ENCODE measurements at regions not wholly inside any gene's neighbourhood (a gene's known extent, or its start where the extent isn't known, plus 50 kb on each side); places are given as distances from the start of the nearest gene placed in this dataset.
A peak's percentile ranks its signal among the peaks of the same experiment; 100 is the strongest.

GRCh38 chr13:47144782-47145181, 247.9 kb upstream of the HTR2A start:
- Mint-ChIP-seq H3K4me1 (ENCODE audit: low read depth) (peaks cover 39% of the 10 kb centered on the region), H3K9me3 (ENCODE audit: low read depth) (no peaks in the 10 kb centered on the region), H3K36me3 (ENCODE audit: insufficient read depth) (no peaks in the 10 kb centered on the region), H3K27me3 (peaks cover 22% of the 10 kb centered on the region), H3K4me3 (ENCODE audit: low read depth) (no peak overlapping the region), H3K27ac (peak overlapping the region; percentile 22)
- no peak for DNase-seq (ENCODE audit: low spot score, unreplicated experiment)
- no peak for TF ChIP-seq CTCF (IDR thresholded peaks at IDR 0.05; ENCODE audit: unreplicated experiment)

DNA sequence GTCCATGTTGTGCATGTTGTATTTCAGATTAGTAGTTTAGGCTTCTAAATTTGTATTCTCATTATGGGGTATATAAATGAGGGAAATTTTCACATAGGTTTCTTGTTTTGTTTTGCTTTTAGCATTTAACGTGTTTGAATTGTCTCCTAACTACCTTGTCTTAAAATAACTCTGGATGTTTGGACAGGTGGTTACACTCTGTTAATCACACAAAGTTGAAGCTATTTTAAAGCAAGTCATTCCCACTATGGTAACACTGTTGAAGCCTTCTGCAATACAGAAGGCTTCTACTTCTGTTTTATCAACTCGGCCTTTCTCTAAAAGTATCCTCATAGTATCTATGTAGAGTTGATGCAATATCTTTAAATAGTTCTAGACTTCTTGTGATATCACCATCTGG, 245.3 kb upstream of the HTR2A start:
- H3K36me3 Mint-ChIP-seq (ENCODE audit: insufficient read depth) = no peaks in the 10 kb centered on the region
- no peak overlapping the region for H3K27ac Mint-ChIP-seq
- H3K27me3 Mint-ChIP-seq = peaks cover 18% of the 10 kb centered on the region
- no peak for DNase-seq (ENCODE audit: low spot score, unreplicated experiment)
- H3K4me3 Mint-ChIP-seq (ENCODE audit: low read depth) = no peak overlapping the region
- no peak for TF ChIP-seq CTCF (IDR thresholded peaks at IDR 0.05; ENCODE audit: unreplicated experiment)
- H3K4me1 Mint-ChIP-seq (ENCODE audit: low read depth) = peaks cover 24% of the 10 kb centered on the region
- H3K9me3 Mint-ChIP-seq (ENCODE audit: low read depth) = no peaks in the 10 kb centered on the region

- H3K36me3 Mint-ChIP-seq (ENCODE audit: insufficient read depth) = no peaks in the 10 kb centered on the region
Observed at GRCh38 chr13:47139519-47139918, 242.7 kb upstream of the HTR2A start.

DNA sequence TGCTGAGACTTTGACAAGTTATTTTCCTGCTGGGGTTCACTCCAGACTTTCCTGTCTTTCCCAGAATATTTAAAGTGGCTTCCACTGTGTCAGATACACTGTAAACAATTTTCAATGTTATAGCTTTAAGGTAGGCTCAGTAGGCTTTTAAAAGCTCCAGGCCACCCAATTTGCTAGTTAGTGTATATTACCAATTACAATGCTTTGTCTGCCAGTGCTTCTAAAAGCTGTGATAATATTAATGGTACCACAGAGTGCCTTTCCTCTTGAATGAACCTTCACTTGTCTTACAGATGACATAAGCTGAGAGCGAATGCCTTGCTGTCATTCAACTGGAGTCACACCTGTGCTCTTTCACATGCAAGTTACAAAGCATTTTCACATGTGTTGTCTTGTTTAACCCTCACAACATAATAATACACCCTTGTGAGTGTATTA, 239.7 kb upstream of the HTR2A start:
- Mint-ChIP-seq H3K9me3 (ENCODE audit: low read depth) (peaks cover 3% of the 10 kb centered on the region), H3K27me3 (no peaks in the 10 kb centered on the region), H3K4me3 (ENCODE audit: low read depth) (no peak overlapping the region), H3K4me1 (ENCODE audit: low read depth) (peaks cover 47% of the 10 kb centered on the region), H3K27ac (no peak overlapping the region), H3K36me3 (ENCODE audit: insufficient read depth) (no peaks in the 10 kb centered on the region)
- TF ChIP-seq CTCF (IDR thresholded peaks at IDR 0.05; ENCODE audit: unreplicated experiment) = no peak
- DNase-seq (ENCODE audit: low spot score, unreplicated experiment) = no peak

More at GRCh38 chr13:47139519-47139918, 242.7 kb upstream of the HTR2A start:
- no peak for DNase-seq (ENCODE audit: low spot score, unreplicated experiment)
- Mint-ChIP-seq H3K27ac (no peak overlapping the region), H3K9me3 (ENCODE audit: low read depth) (peaks cover 3% of the 10 kb centered on the region), H3K4me3 (ENCODE audit: low read depth) (no peak overlapping the region), H3K4me1 (ENCODE audit: low read depth) (peaks cover 35% of the 10 kb centered on the region), H3K27me3 (peaks cover 5% of the 10 kb centered on the region)
- TF ChIP-seq CTCF (IDR thresholded peaks at IDR 0.05; ENCODE audit: unreplicated experiment) = no peak

GRCh38 chr13:47135800-47136503, 239.1 kb upstream of the HTR2A start:
- Mint-ChIP-seq H3K27ac (peak overlapping the region; percentile 6), H3K9me3 (ENCODE audit: low read depth) (peaks cover 3% of the 10 kb centered on the region), H3K4me3 (ENCODE audit: low read depth) (no peak overlapping the region), H3K36me3 (ENCODE audit: insufficient read depth) (no peaks in the 10 kb centered on the region), H3K27me3 (no peaks in the 10 kb centered on the region), H3K4me1 (ENCODE audit: low read depth) (peaks cover 47% of the 10 kb centered on the region)
- TF ChIP-seq CTCF (IDR thresholded peaks at IDR 0.05; ENCODE audit: unreplicated experiment) = no peak
- no peak for DNase-seq (ENCODE audit: low spot score, unreplicated experiment)
